HG03064 (cell line): ENCODE measurements at regions not wholly inside any gene's neighbourhood (a gene's known extent, or its start where the extent isn't known, plus 50 kb on each side); places are given as distances from the start of the nearest gene placed in this dataset.

Source experiments
- ATAC-seq: cut with Tn5 transposase; IDR thresholded peaks from one replicate; pipeline ENCODE4 v1.9.1; 2021; ENCODE audit warnings: low read depth; ENCODE audit not compliant: unreplicated experiment

- no peak for ATAC-seq
These were observed 603.4 kb downstream of the KCNJ2 start for GRCh38 chr17:70772761-70773160.

- ATAC-seq, result no peak
These were observed 603.9 kb downstream of the KCNJ2 start for GRCh38 chr17:70773258-70773657.

GRCh38 chr17:70774339-70775117, 605.2 kb downstream of the KCNJ2 start:
- no peak for ATAC-seq

GRCh38 chr17:70775679-70776078, 606.3 kb downstream of the KCNJ2 start:
- no peak for ATAC-seq

GRCh38 chr17:70776441-70776840, 607.1 kb downstream of the KCNJ2 start:
- no peak for ATAC-seq

GRCh38 chr17:70780031-70780430, 610.7 kb downstream of the KCNJ2 start:
- no peak for ATAC-seq

GRCh38 chr17:70786081-70786480, 616.7 kb downstream of the KCNJ2 start:
- no peak for ATAC-seq

- ATAC-seq, result no peak
These were observed 618.5 kb downstream of the KCNJ2 start for GRCh38 chr17:70787721-70788300.

- no peak for ATAC-seq
These were observed 622.6 kb downstream of the KCNJ2 start for GRCh38 chr17:70791748-70792443.

GRCh38 chr17:70794738-70795137, 625.4 kb downstream of the KCNJ2 start:
- no peak for ATAC-seq

- ATAC-seq, result no peak
These were observed 626.3 kb downstream of the KCNJ2 start for GRCh38 chr17:70795620-70796019.

GRCh38 chr17:70796757-70797156, 627.4 kb downstream of the KCNJ2 start:
- ATAC-seq, result no peak

GRCh38 chr17:70797166-70797565, 627.8 kb downstream of the KCNJ2 start:
- no peak for ATAC-seq

- ATAC-seq, result no peak
These were observed 634.8 kb downstream of the KCNJ2 start for GRCh38 chr17:70804161-70804560.

GRCh38 chr17:70808596-70808995, 639.3 kb downstream of the KCNJ2 start:
- ATAC-seq, result no peak

GRCh38 chr17:70810609-70811008, 641.3 kb downstream of the KCNJ2 start:
- no peak for ATAC-seq

- no peak for ATAC-seq
These were observed 644.1 kb downstream of the KCNJ2 start for GRCh38 chr17:70813355-70813930.

GRCh38 chr17:70819183-70819582, 649.9 kb downstream of the KCNJ2 start:
- no peak for ATAC-seq

- no peak for ATAC-seq
These were observed 650.9 kb downstream of the KCNJ2 start for GRCh38 chr17:70820276-70820675.

- no peak for ATAC-seq
These were observed 656.2 kb downstream of the KCNJ2 start for GRCh38 chr17:70825321-70826125.

- ATAC-seq, result no peak
These were observed 660.5 kb downstream of the KCNJ2 start for GRCh38 chr17:70829876-70830275.
